Brain pericyte (primary cell): ENCODE measurements at regions not wholly inside any gene's neighbourhood (a gene's known extent, or its start where the extent isn't known, plus 50 kb on each side); places are given as distances from the start of the nearest gene placed in this dataset.
"Not testable (repeated sequence)": the region's sequence is repeated elsewhere in the genome, so short reads cannot be mapped to it uniquely, and the experiment has no call there.

Source experiments
- DNase-seq: peaks from one replicate; pipeline ENCODE4 v3.0.0-alpha.2; 2012; ENCODE audit warnings: low read depth, low spot score

GRCh38 chr1:199208847-199209246, 570.0 kb downstream of the PTPRC start:
- DNase-seq = no peak

GRCh38 chr1:199218065-199218464, 579.2 kb downstream of the PTPRC start:
- DNase-seq = no peak

GRCh38 chr1:199218533-199218932, 579.7 kb downstream of the PTPRC start:
- DNase-seq = no peak

- no peak for DNase-seq
These were observed 581.2 kb downstream of the PTPRC start for GRCh38 chr1:199220031-199220430.

GRCh38 chr1:199221371-199222150, 582.7 kb downstream of the PTPRC start:
- no peak for DNase-seq

- DNase-seq = no peak
These were observed 585.1 kb downstream of the PTPRC start for GRCh38 chr1:199223936-199224335.

- no peak for DNase-seq
These were observed 587.3 kb downstream of the PTPRC start for GRCh38 chr1:199226163-199226562.

GRCh38 chr1:199242147-199242546, 603.3 kb downstream of the PTPRC start:
- no peak for DNase-seq

GRCh38 chr1:199242601-199243000, 603.8 kb downstream of the PTPRC start:
- DNase-seq = no peak

- DNase-seq = no peak
These were observed 604.7 kb downstream of the PTPRC start for GRCh38 chr1:199243423-199244061.

- no peak for DNase-seq
These were observed 607.1 kb downstream of the PTPRC start for GRCh38 chr1:199245946-199246345.

GRCh38 chr1:199246716-199247115, 607.9 kb downstream of the PTPRC start:
- no peak for DNase-seq

- no peak for DNase-seq
These were observed 609.1 kb downstream of the PTPRC start for GRCh38 chr1:199247891-199248290.

- DNase-seq = not testable (repeated sequence)
These were observed 615.2 kb downstream of the PTPRC start for GRCh38 chr1:199254040-199254439.

- DNase-seq = no peak
These were observed 622.5 kb downstream of the PTPRC start for GRCh38 chr1:199261328-199261727.

- DNase-seq = no peak
These were observed 625.4 kb downstream of the PTPRC start for GRCh38 chr1:199264283-199264682.

- DNase-seq = no peak
These were observed 626.1 kb downstream of the PTPRC start for GRCh38 chr1:199264911-199265310.

- no peak for DNase-seq
These were observed 626.5 kb downstream of the PTPRC start for GRCh38 chr1:199265319-199265718.

- DNase-seq = no peak
These were observed 630.4 kb downstream of the PTPRC start for GRCh38 chr1:199269241-199269640.

- no peak for DNase-seq
These were observed 633.3 kb downstream of the PTPRC start for GRCh38 chr1:199272139-199272544.

- DNase-seq = peak; percentile 61
These were observed 633.8 kb downstream of the PTPRC start for GRCh38 chr1:199272628-199273086.

GRCh38 chr1:199273837-199274379, 635.1 kb downstream of the PTPRC start:
- DNase-seq = no peak

GRCh38 chr1:199279067-199279466, 640.2 kb downstream of the PTPRC start:
- DNase-seq = no peak
